ENCODE measurements at regions not wholly inside any gene's neighbourhood (a gene's known extent, or its start where the extent isn't known, plus 50 kb on each side); places are given as distances from the start of the nearest gene placed in this dataset.

GRCh38 chr17:74042744-74043486 is 160.6 kb upstream of the RPL38 start:
- TF ChIP-seq CTCF (IDR thresholded peaks at IDR 0.05; ENCODE audit: low read depth, low read length): no peak

GRCh38 chr17:74043976-74044375 is 159.5 kb upstream of the RPL38 start:
- no peak for TF ChIP-seq CTCF (IDR thresholded peaks at IDR 0.05; ENCODE audit: low read depth, low read length)
- no peak overlapping the region for H3K4me3 ChIP-seq (ENCODE audit: low read depth, low read length)

More at GRCh38 chr17:74042744-74043486, 160.6 kb upstream of the RPL38 start:
- no peak overlapping the region for H3K4me3 ChIP-seq (ENCODE audit: low read depth, low read length)

GRCh38 chr17:74045608-74046280 is 157.7 kb upstream of the RPL38 start:
- no peak for TF ChIP-seq CTCF (IDR thresholded peaks at IDR 0.05; ENCODE audit: low read depth, low read length)

GRCh38 chr17:74049167-74049966 is 154.1 kb upstream of the RPL38 start:
- no peak for TF ChIP-seq CTCF (IDR thresholded peaks at IDR 0.05; ENCODE audit: low read depth, low read length)
- H3K4me3 ChIP-seq (ENCODE audit: low read depth, low read length): no peak overlapping the region

More at GRCh38 chr17:74045608-74046280, 157.7 kb upstream of the RPL38 start:
- H3K4me3 ChIP-seq (ENCODE audit: low read depth, low read length): no peak overlapping the region

GRCh38 chr17:74049967-74050458 is 153.5 kb upstream of the RPL38 start:
- H3K4me3 ChIP-seq (ENCODE audit: low read depth, low read length): no peak overlapping the region
- TF ChIP-seq CTCF (IDR thresholded peaks at IDR 0.05; ENCODE audit: low read depth, low read length): no peak

GRCh38 chr17:74051348-74051747 is 152.1 kb upstream of the RPL38 start:
- no peak overlapping the region for H3K4me3 ChIP-seq (ENCODE audit: low read depth, low read length)
- no peak for TF ChIP-seq CTCF (IDR thresholded peaks at IDR 0.05; ENCODE audit: low read depth, low read length)

All from WI38 (cell line).